Smooth muscle cell (in vitro differentiated cells): ENCODE measurements at regions not wholly inside any gene's neighbourhood (a gene's known extent, or its start where the extent isn't known, plus 50 kb on each side); places are given as distances from the start of the nearest gene placed in this dataset.

Source experiments
- DNase-seq: peaks from one replicate; lab custom pipeline; 2025; ENCODE audit not compliant: unreplicated experiment; lab: John Stamatoyannopoulos, UW
- H2AFZ ChIP-seq: fragments of 200-600 bp; sonication (generic); 2 replicates; pipeline ENCODE4 v1.6.0; 2016; ENCODE audit warnings: antibody characterized with exemption, low read depth, mild to moderate bottlenecking
- H3F3A ChIP-seq: fragments of 200-600 bp; sonication (generic); 2 replicates; pipeline ENCODE4 v1.6.0; 2017; ENCODE audit warnings: antibody characterized with exemption, low read depth
- H3K27ac ChIP-seq: fragments of 200-600 bp; sonication (generic); 2 replicates; pipeline ENCODE4 v1.5.1; 2016; ENCODE audit warnings: low read depth, mild to moderate bottlenecking
- H3K27me3 ChIP-seq: fragments of 200-600 bp; sonication (generic); 2 replicates; pipeline ENCODE4 v1.6.1; 2016; ENCODE audit warnings: low read depth, mild to moderate bottlenecking
- H3K36me3 ChIP-seq: fragments of 200-600 bp; sonication (generic); 2 replicates; pipeline ENCODE4 v1.5.1; 2016; ENCODE audit warnings: low read depth
- H3K4me1 ChIP-seq: fragments of 200-600 bp; sonication (generic); 2 replicates; pipeline ENCODE4 v1.5.1; 2016; ENCODE audit warnings: low read depth
- H3K4me2 ChIP-seq: fragments of 200-600 bp; sonication (generic); 2 replicates; pipeline ENCODE4 v1.6.0; 2016; ENCODE audit warnings: mild to moderate bottlenecking
- H3K4me3 ChIP-seq: fragments of 200-600 bp; sonication (generic); 2 replicates; pipeline ENCODE4 v1.5.1; 2016; ENCODE audit warnings: mild to moderate bottlenecking
- H3K79me2 ChIP-seq: fragments of 200-600 bp; sonication (generic); 2 replicates; pipeline ENCODE4 v1.6.0; 2016; ENCODE audit warnings: low read depth, mild to moderate bottlenecking
- H3K9ac ChIP-seq: fragments of 200-600 bp; sonication (generic); 2 replicates; pipeline ENCODE4 v1.6.0; 2016; ENCODE audit warnings: low read depth
- H3K9me3 ChIP-seq: fragments of 200-600 bp; sonication (generic); replicated peaks from 2 replicates; pipeline ENCODE4 v1.5.1; 2016; ENCODE audit warnings: low read depth
- H4K20me1 ChIP-seq: fragments of 200-600 bp; sonication (generic); 2 replicates; pipeline ENCODE4 v1.6.0; 2016; ENCODE audit warnings: low read depth
- WGBS: methylation state at CpG from one replicate; pipeline ENCODE4 v1.1.7; 2016; ENCODE audit warnings: low lambda C conversion rate; 5-methylcytosine and 5-hydroxymethylcytosine counted together
- TF ChIP-seq, protein P1 (sequence below): fragments of 200-600 bp; sonication (generic); IDR thresholded peaks from 2 replicates; pipeline ENCODE4 v1.5.1; 2017; ENCODE audit warnings: borderline replicate concordance, mild to moderate bottlenecking, antibody characterized with exemption; ENCODE audit not compliant: insufficient read depth, poor library complexity, severe bottlenecking

GRCh38 chr13:86510792-86511191 lies 711.6 kb upstream of the SLITRK6 start:
- TF ChIP-seq, protein P1, sequence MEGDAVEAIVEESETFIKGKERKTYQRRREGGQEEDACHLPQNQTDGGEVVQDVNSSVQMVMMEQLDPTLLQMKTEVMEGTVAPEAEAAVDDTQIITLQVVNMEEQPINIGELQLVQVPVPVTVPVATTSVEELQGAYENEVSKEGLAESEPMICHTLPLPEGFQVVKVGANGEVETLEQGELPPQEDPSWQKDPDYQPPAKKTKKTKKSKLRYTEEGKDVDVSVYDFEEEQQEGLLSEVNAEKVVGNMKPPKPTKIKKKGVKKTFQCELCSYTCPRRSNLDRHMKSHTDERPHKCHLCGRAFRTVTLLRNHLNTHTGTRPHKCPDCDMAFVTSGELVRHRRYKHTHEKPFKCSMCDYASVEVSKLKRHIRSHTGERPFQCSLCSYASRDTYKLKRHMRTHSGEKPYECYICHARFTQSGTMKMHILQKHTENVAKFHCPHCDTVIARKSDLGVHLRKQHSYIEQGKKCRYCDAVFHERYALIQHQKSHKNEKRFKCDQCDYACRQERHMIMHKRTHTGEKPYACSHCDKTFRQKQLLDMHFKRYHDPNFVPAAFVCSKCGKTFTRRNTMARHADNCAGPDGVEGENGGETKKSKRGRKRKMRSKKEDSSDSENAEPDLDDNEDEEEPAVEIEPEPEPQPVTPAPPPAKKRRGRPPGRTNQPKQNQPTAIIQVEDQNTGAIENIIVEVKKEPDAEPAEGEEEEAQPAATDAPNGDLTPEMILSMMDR: no peak
- no peaks in the 10 kb centered on the region for H3K36me3 ChIP-seq

GRCh38 chr13:86541461-86541860 lies 742.2 kb upstream of the SLITRK6 start:
- H3K9me3 ChIP-seq: no peaks in the 10 kb centered on the region
- no peaks in the 10 kb centered on the region for H3K4me1 ChIP-seq
- H3K79me2 ChIP-seq: no peaks in the 10 kb centered on the region
- no peaks in the 10 kb centered on the region for H3K27me3 ChIP-seq
- no peak overlapping the region for H3K4me3 ChIP-seq
- H3K4me2 ChIP-seq: no peak overlapping the region
- H2AFZ ChIP-seq: no peak overlapping the region
- no peak overlapping the region for H3K27ac ChIP-seq
- no peaks in the 10 kb centered on the region for H4K20me1 ChIP-seq
- H3K9ac ChIP-seq: no peak overlapping the region
- WGBS: 90% methylated on average over 3 of the region's 3 CpGs
- no peaks in the 10 kb centered on the region for H3F3A ChIP-seq
- TF ChIP-seq, protein P1: no peak
- no peaks in the 10 kb centered on the region for H3K36me3 ChIP-seq
- no peak for DNase-seq

More at GRCh38 chr13:86510792-86511191, 711.6 kb upstream of the SLITRK6 start:
- no peak overlapping the region for H3K9ac ChIP-seq
- no peak overlapping the region for H3K4me3 ChIP-seq
- H3K79me2 ChIP-seq: no peaks in the 10 kb centered on the region
- H3K4me2 ChIP-seq: no peak overlapping the region
- H3K4me1 ChIP-seq: no peaks in the 10 kb centered on the region
- DNase-seq: no peak
- H3K27ac ChIP-seq: no peak overlapping the region
- no peaks in the 10 kb centered on the region for H3K27me3 ChIP-seq
- H3F3A ChIP-seq: no peaks in the 10 kb centered on the region
- no peaks in the 10 kb centered on the region for H3K9me3 ChIP-seq
- H2AFZ ChIP-seq: no peak overlapping the region
- 59% methylated on average over 2 of the region's 2 CpGs for WGBS
- no peaks in the 10 kb centered on the region for H4K20me1 ChIP-seq

- no peak for DNase-seq
- TF ChIP-seq, protein P1: no peak
- Histone ChIP-seq H4K20me1 (no peaks in the 10 kb centered on the region), H3K4me3 (no peak overlapping the region), H3K9me3 (no peaks in the 10 kb centered on the region), H3K9ac (no peak overlapping the region), H3K79me2 (no peaks in the 10 kb centered on the region), H3K27ac (no peak overlapping the region), H3F3A (no peaks in the 10 kb centered on the region), H3K4me1 (no peaks in the 10 kb centered on the region), H3K27me3 (no peaks in the 10 kb centered on the region), H2AFZ (no peak overlapping the region), H3K36me3 (no peaks in the 10 kb centered on the region), H3K4me2 (no peak overlapping the region)
These were observed 754.8 kb upstream of the SLITRK6 start for GRCh38 chr13:86554066-86554465.

GRCh38 chr13:86559901-86560300 lies 760.7 kb upstream of the SLITRK6 start:
- Histone ChIP-seq H3K9ac (no peak overlapping the region), H3K79me2 (no peaks in the 10 kb centered on the region), H3K4me1 (no peaks in the 10 kb centered on the region), H4K20me1 (no peaks in the 10 kb centered on the region), H3F3A (no peaks in the 10 kb centered on the region), H3K4me2 (no peak overlapping the region), H3K27ac (no peak overlapping the region), H3K36me3 (no peaks in the 10 kb centered on the region), H3K9me3 (no peaks in the 10 kb centered on the region), H2AFZ (no peak overlapping the region), H3K27me3 (no peaks in the 10 kb centered on the region), H3K4me3 (no peak overlapping the region)
- WGBS: 67% methylated on average over 1 of the region's 1 CpG
- no peak for DNase-seq
- TF ChIP-seq, protein P1: no peak
